K562 (cell line): ENCODE measurements at regions not wholly inside any gene's neighbourhood (a gene's known extent, or its start where the extent isn't known, plus 50 kb on each side); places are given as distances from the start of the nearest gene placed in this dataset.

Experiments used
- ARID1B ChIP-seq: fragments of 450-650 bp; IDR thresholded peaks from 2 replicates; pipeline ENCODE4 v1.6.1; 2016; ENCODE audit warnings: antibody characterized with exemption, mild to moderate bottlenecking, inconsistent platforms
- BDP1 ChIP-seq: IDR thresholded peaks from 3 replicates; pipeline ENCODE4 v1.6.1; 2011; ENCODE audit not compliant: insufficient read length, insufficient read depth
- CCAR2 ChIP-seq: fragments of 200-400 bp; formaldehyde crosslinking; IDR thresholded peaks from 2 replicates; pipeline ENCODE4 v1.6.1; 2017; ENCODE audit warnings: mild to moderate bottlenecking, low read depth, low read length
- ETV5 ChIP-seq: sonication (generic); formaldehyde crosslinking; IDR thresholded peaks from 2 replicates; pipeline ENCODE4 v1.4.0; 2020; ENCODE audit warnings: low read depth, mild to moderate bottlenecking, missing genetic modification reagents
- IFI16 ChIP-seq: fragments of 250-450 bp; sonication (Bioruptor Pico); IDR thresholded peaks from 2 replicates; pipeline ENCODE4 v2.1.2; 2022; ENCODE audit warnings: mild to moderate bottlenecking, inconsistent platforms
- ZBED1 ChIP-seq: IDR thresholded peaks from 2 replicates; pipeline ENCODE4 v1.6.1; 2014
- ZNF583 ChIP-seq: fragments of 250-450 bp; sonication (Bioruptor Pico); IDR thresholded peaks from 2 replicates; pipeline ENCODE4 v1.4.0; 2020
- TF ChIP-seq, protein P1 (sequence below): fragments of 450-650 bp; IDR thresholded peaks from 2 replicates; pipeline ENCODE4 v1.6.1; 2016; ENCODE audit warnings: low read depth
- TF ChIP-seq, protein P2 (sequence below): fragments of 250-450 bp; sonication (Bioruptor Pico); IDR thresholded peaks from 2 replicates; pipeline ENCODE4 v1.8.0; 2022; ENCODE audit warnings: moderate library complexity, mild to moderate bottlenecking, inconsistent platforms

GRCh38 chr16:85528528-85529387 is 84.4 kb upstream of the GSE1 start (continued):
- TF ChIP-seq IFI16 (CRISPR knock-in tag) (no peak), ARID1B (no peak; the same call in 1 of the 2 replicates), ETV5 (CRISPR knock-in tag) (peak; percentile 74), CCAR2 (no peak), ZBED1 (no peak), ZNF583 (0 out of 2 replicates have a peak, but pooled peaks have one; percentile 27), BDP1 (no peak)
- TF ChIP-seq, protein P1, sequence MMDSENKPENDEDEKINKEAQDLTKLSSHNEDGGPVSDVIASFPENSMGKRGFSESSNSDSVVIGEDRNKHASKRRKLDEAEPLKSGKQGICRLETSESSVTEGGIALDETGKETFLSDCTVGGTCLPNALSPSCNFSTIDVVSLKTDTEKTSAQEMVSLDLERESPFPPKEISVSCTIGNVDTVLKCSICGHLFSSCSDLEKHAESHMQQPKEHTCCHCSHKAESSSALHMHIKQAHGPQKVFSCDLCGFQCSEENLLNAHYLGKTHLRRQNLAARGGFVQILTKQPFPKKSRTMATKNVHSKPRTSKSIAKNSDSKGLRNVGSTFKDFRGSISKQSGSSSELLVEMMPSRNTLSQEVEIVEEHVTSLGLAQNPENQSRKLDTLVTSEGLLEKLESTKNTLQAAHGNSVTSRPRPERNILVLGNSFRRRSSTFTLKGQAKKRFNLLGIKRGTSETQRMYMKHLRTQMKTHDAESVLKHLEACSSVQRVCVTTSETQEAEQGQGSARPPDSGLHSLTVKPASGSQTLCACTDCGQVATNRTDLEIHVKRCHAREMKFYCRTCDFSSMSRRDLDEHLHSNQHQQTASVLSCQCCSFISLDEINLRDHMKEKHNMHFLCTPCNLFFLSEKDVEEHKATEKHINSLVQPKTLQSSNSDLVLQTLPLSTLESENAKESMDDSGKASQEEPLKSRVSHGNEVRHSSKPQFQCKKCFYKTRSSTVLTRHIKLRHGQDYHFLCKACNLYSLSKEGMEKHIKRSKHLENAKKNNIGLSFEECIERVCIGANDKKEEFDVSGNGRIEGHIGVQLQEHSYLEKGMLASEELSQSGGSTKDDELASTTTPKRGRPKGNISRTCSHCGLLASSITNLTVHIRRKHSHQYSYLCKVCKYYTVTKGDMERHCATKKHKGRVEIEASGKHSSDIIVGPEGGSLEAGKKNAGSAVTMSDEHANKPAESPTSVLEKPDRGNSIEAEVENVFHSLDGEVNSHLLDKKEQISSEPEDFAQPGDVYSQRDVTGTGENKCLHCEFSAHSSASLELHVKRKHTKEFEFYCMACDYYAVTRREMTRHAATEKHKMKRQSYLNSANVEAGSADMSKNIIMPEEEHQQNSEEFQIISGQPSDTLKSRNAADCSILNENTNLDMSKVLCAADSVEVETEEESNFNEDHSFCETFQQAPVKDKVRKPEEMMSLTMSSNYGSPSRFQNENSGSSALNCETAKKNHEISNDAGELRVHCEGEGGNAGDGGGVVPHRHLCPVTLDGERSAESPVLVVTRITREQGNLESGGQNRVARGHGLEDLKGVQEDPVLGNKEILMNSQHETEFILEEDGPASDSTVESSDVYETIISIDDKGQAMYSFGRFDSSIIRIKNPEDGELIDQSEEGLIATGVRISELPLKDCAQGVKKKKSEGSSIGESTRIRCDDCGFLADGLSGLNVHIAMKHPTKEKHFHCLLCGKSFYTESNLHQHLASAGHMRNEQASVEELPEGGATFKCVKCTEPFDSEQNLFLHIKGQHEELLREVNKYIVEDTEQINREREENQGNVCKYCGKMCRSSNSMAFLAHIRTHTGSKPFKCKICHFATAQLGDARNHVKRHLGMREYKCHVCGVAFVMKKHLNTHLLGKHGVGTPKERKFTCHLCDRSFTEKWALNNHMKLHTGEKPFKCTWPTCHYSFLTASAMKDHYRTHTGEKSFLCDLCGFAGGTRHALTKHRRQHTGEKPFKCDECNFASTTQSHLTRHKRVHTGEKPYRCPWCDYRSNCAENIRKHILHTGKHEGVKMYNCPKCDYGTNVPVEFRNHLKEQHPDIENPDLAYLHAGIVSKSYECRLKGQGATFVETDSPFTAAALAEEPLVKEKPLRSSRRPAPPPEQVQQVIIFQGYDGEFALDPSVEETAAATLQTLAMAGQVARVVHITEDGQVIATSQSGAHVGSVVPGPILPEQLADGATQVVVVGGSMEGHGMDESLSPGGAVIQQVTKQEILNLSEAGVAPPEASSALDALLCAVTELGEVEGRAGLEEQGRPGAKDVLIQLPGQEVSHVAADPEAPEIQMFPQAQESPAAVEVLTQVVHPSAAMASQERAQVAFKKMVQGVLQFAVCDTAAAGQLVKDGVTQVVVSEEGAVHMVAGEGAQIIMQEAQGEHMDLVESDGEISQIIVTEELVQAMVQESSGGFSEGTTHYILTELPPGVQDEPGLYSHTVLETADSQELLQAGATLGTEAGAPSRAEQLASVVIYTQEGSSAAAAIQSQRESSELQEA, result no peak
- TF ChIP-seq, protein P2, sequence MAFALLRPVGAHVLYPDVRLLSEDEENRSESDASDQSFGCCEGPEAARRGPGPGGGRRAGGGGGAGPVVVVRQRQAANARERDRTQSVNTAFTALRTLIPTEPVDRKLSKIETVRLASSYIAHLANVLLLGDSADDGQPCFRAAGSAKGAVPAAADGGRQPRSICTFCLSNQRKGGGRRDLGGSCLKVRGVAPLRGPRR (CRISPR knock-in tag), result no peak
